GM12872 (cell line): ENCODE measurements at regions not wholly inside any gene's neighbourhood (a gene's known extent, or its start where the extent isn't known, plus 50 kb on each side); places are given as distances from the start of the nearest gene placed in this dataset.

Experiments used
- CTCF ChIP-seq: IDR thresholded peaks from 3 replicates; pipeline ENCODE4 v1.5.1; 2011; ENCODE audit warnings: low read depth, mild to moderate bottlenecking, low read length, moderate library complexity; ENCODE audit not compliant: insufficient read depth

- TF ChIP-seq CTCF, result no peak
Observed at GRCh38 chr4:178027796-178028195, 585.6 kb upstream of the AGA start.

GRCh38 chr4:178028481-178028880, 586.2 kb upstream of the AGA start:
- no peak for TF ChIP-seq CTCF

GRCh38 chr4:178037459-178038214, 595.4 kb upstream of the AGA start:
- TF ChIP-seq CTCF, result no peak

GRCh38 chr4:178056996-178057395, 614.8 kb upstream of the AGA start:
- TF ChIP-seq CTCF, result no peak

- TF ChIP-seq CTCF, result no peak
Observed at GRCh38 chr4:178063568-178063967, 621.3 kb upstream of the AGA start.

- no peak for TF ChIP-seq CTCF
Observed at GRCh38 chr4:178066338-178066941, 624.2 kb upstream of the AGA start.

GRCh38 chr4:178068136-178068535, 625.9 kb upstream of the AGA start:
- TF ChIP-seq CTCF, result no peak
